Karpas-422 (cell line): ENCODE measurements at regions not wholly inside any gene's neighbourhood (a gene's known extent, or its start where the extent isn't known, plus 50 kb on each side); places are given as distances from the start of the nearest gene placed in this dataset.

Source experiments
- DNase-seq: peaks from one replicate; pipeline ENCODE4 v3.0.0-alpha.2; 2015
- H2AFZ ChIP-seq: fragments of 200-600 bp; sonication (generic); 2 replicates; pipeline ENCODE4 v1.6.1; 2014; ENCODE audit warnings: antibody characterized with exemption, low read length, mixed read lengths
- H3K27ac ChIP-seq: fragments of 200-600 bp; sonication (generic); 2 replicates; pipeline ENCODE4 v1.5.1; 2014; ENCODE audit warnings: mild to moderate bottlenecking, low read length, moderate library complexity
- H3K27me3 ChIP-seq: fragments of 200-600 bp; sonication (generic); 2 replicates; pipeline ENCODE4 v1.6.1; 2014; ENCODE audit warnings: low read length, mixed read lengths
- H3K36me3 ChIP-seq: fragments of 200-600 bp; sonication (generic); 2 replicates; pipeline ENCODE4 v1.6.1; 2014; ENCODE audit warnings: low read length, mixed read lengths; ENCODE audit not compliant: insufficient read depth
- H3K4me1 ChIP-seq: fragments of 200-600 bp; sonication (generic); 2 replicates; pipeline ENCODE4 v1.6.1; 2014; ENCODE audit warnings: mild to moderate bottlenecking, low read length, mixed read lengths
- H3K4me2 ChIP-seq: fragments of 200-600 bp; sonication (generic); 2 replicates; pipeline ENCODE4 v1.6.1; 2014; ENCODE audit warnings: low read length, low read depth, mild to moderate bottlenecking; ENCODE audit not compliant: poor library complexity, severe bottlenecking
- H3K4me3 ChIP-seq: fragments of 200-600 bp; sonication (generic); 2 replicates; pipeline ENCODE4 v1.5.1; 2014; ENCODE audit warnings: mild to moderate bottlenecking, antibody characterized with exemption, low read length, mixed read lengths
- H3K79me2 ChIP-seq: fragments of 200-600 bp; sonication (generic); 2 replicates; pipeline ENCODE4 v1.6.1; 2014; ENCODE audit warnings: mild to moderate bottlenecking, low read length, mixed read lengths
- H3K9ac ChIP-seq: fragments of 200-600 bp; sonication (generic); 2 replicates; pipeline ENCODE4 v1.6.0; 2014; ENCODE audit warnings: low read length
- H3K9me2 ChIP-seq: fragments of 200-600 bp; sonication (generic), shearing (Covaris generic); replicated peaks from 2 replicates; pipeline ENCODE4 v1.6.0; 2014; ENCODE audit warnings: mild to moderate bottlenecking, low read length, moderate library complexity; ENCODE audit not compliant: insufficient read depth
- H3K9me3 ChIP-seq: fragments of 300-700, 200-600 bp; sonication (generic); 2 replicates; pipeline ENCODE4 v1.6.1; 2014; ENCODE audit warnings: low read length, mixed read lengths
- H4K20me1 ChIP-seq: fragments of 200-600 bp; sonication (generic); 2 replicates; pipeline ENCODE4 v1.6.1; 2014; ENCODE audit warnings: mild to moderate bottlenecking, antibody characterized with exemption, low read length, low read depth; ENCODE audit not compliant: insufficient read depth

DNA sequence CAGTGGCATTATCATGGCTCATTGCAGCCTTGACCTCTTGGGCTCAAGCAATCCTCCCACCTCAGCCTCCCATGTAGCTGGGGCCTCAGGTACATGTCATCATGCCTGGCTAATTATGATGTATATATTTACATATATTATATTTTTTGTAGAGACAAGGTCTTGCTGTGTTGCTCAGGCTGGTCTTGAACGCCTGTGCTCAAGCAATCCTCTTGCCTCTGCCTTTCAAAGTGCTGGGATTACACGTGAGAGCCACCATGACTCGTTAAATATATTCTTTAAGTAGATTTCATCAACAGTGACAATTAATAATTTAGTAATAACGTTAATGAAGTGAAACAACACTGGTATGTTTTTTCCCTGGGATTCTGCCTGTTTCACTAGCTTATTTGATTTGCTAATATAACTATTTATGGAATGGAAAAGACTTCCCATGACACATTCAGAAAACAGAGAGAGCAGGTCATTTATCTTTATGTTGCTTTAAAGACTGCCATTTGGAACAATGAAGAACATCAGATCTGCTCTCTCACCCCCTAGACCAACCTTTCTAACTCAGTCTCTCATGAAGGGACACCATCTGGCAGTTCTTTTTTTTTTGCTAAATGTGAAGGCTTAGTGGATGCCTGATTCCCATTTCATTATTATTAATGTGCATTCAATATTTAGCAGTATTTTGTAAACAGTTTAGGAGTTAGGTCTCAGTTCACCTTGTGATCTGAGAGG, 295.6 kb downstream of the KIF4B start:
- no peak for DNase-seq
- Histone ChIP-seq H3K36me3 (no peaks in the 10 kb centered on the region), H3K9me3 (no peaks in the 10 kb centered on the region), H3K4me1 (no peaks in the 10 kb centered on the region), H3K9me2 (no peaks in the 10 kb centered on the region; the same call in 1 of the 2 replicates), H3K27ac (no peak overlapping the region), H3K79me2 (no peaks in the 10 kb centered on the region), H3K9ac (no peak overlapping the region), H3K27me3 (no peaks in the 10 kb centered on the region), H3K4me3 (no peak overlapping the region), H4K20me1 (no peaks in the 10 kb centered on the region), H2AFZ (no peak overlapping the region), H3K4me2 (no peak overlapping the region)

DNA sequence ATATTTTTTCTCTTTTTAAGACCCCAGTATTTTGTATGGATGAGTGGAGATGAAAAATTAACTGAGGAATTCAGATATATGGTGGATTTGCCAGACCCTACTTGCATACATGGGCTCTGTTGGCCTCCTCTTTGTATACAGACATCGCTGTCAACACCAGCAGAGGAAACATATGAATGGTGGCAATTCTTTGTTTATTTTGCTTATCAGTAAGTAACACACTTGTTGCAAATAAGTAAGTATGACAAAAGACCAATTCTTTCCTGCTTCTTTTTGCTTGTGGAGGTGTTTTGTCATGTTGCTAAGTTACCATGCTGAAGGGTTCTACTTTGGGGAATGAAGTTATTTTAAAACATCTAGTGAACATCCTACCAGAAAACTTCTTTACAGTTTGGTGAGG, 298.2 kb downstream of the KIF4B start:
- Histone ChIP-seq H3K27ac (no peak overlapping the region), H3K4me3 (no peak overlapping the region), H3K36me3 (no peaks in the 10 kb centered on the region), H3K9me2 (no peaks in the 10 kb centered on the region; the same call in 1 of the 2 replicates), H3K79me2 (no peaks in the 10 kb centered on the region), H4K20me1 (no peaks in the 10 kb centered on the region), H3K4me1 (no peaks in the 10 kb centered on the region), H3K9me3 (no peaks in the 10 kb centered on the region), H2AFZ (no peak overlapping the region), H3K4me2 (no peak overlapping the region), H3K9ac (no peak overlapping the region), H3K27me3 (no peaks in the 10 kb centered on the region)
- no peak for DNase-seq

DNA sequence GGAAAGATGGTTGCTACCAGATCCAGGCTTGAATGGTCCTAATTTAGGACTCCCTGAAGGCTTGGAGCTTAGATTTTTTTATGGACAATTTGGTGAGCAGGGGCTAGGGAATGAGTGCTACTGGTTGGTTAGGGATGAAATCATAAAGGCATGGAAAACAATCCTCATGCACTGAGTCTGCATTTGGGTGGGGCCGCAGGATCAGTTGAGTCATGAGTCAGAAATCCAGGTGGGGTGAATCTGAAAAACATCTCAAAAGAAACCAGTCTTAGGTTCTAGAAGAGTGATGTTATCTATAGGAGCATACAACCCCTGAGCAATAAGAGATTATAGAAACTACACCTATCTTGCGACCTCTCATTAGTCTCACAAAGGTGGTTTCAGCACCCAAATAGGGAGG, 300.0 kb downstream of the KIF4B start:
- Histone ChIP-seq H3K9me2 (no peaks in the 10 kb centered on the region; the same call in 1 of the 2 replicates), H3K27me3 (no peaks in the 10 kb centered on the region), H3K4me1 (no peaks in the 10 kb centered on the region), H2AFZ (no peak overlapping the region), H3K9me3 (no peaks in the 10 kb centered on the region), H3K27ac (no peak overlapping the region), H3K9ac (no peak overlapping the region), H4K20me1 (no peaks in the 10 kb centered on the region), H3K4me3 (no peak overlapping the region), H3K36me3 (no peaks in the 10 kb centered on the region), H3K79me2 (no peaks in the 10 kb centered on the region), H3K4me2 (no peak overlapping the region)
- no peak for DNase-seq

DNA sequence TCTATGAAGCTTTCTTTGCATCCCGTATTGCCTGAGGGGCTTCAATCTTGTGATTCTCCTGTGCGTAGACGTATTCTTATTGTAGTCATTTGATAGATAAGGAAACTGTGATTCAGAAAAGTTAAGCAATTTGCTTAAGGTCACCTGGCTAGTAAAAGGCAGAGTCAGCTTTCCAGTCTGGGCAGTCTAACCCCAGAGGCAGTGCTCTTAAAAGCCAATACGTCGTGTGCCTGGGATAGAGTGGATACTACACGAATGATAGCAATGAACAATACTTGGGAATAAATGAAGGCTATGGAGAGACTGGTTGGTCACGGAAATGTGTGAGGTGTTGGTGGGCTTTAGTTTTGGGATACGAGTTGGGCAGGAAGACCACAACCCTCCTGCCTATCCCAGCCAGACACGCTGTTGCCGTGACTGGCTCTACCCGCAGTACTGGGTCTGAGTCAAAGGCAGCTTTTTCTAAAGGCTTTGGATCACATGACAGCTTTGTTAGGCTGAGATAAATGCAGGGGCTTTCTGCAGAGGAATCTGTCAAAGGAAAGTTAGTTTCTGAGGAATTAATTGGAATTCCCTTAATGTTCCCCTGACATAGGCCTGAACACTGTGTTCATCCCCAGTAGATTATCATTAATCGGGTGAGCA, 302.6 kb downstream of the KIF4B start:
- no peaks in the 10 kb centered on the region for H3K27me3 ChIP-seq
- no peak for DNase-seq
- H3K4me1 ChIP-seq = no peaks in the 10 kb centered on the region
- H3K9me3 ChIP-seq = no peaks in the 10 kb centered on the region
- no peak overlapping the region for H3K4me2 ChIP-seq
- H3K36me3 ChIP-seq = no peaks in the 10 kb centered on the region
- no peak overlapping the region for H3K4me3 ChIP-seq
- H3K9ac ChIP-seq = no peak overlapping the region
- H3K27ac ChIP-seq = no peak overlapping the region
- no peaks in the 10 kb centered on the region for H4K20me1 ChIP-seq
- H3K79me2 ChIP-seq = no peaks in the 10 kb centered on the region
- H3K9me2 ChIP-seq = no peaks in the 10 kb centered on the region
- no peak overlapping the region for H2AFZ ChIP-seq

DNA sequence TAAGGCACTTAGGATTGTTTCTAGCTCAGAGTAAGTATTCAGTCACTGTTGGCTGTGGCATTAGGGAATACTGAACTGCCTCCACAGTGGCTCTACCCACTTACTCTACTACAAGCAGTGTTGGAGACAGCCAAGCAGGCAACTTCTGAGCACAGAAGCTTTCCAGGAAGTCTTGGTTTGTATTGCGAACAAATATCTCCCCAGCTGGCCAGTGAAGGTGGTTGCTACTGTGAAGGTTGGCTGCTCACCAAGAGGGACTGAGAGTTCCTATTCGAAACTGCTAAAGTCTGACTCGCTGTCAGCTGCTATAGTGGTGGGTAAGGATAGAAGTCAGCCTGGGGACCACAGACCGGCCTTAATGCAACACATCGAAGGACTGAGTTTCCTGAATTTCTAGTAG, 319.1 kb downstream of the KIF4B start:
- no peaks in the 10 kb centered on the region for H3K79me2 ChIP-seq
- H3K4me1 ChIP-seq = no peaks in the 10 kb centered on the region
- H2AFZ ChIP-seq = no peak overlapping the region
- H3K9me3 ChIP-seq = no peaks in the 10 kb centered on the region
- no peaks in the 10 kb centered on the region for H4K20me1 ChIP-seq
- no peaks in the 10 kb centered on the region for H3K27me3 ChIP-seq
- H3K9me2 ChIP-seq = no peaks in the 10 kb centered on the region
- H3K4me3 ChIP-seq = no peak overlapping the region
- H3K27ac ChIP-seq = no peak overlapping the region
- H3K9ac ChIP-seq = no peak overlapping the region
- H3K4me2 ChIP-seq = no peak overlapping the region
- no peak for DNase-seq
- no peaks in the 10 kb centered on the region for H3K36me3 ChIP-seq

DNA sequence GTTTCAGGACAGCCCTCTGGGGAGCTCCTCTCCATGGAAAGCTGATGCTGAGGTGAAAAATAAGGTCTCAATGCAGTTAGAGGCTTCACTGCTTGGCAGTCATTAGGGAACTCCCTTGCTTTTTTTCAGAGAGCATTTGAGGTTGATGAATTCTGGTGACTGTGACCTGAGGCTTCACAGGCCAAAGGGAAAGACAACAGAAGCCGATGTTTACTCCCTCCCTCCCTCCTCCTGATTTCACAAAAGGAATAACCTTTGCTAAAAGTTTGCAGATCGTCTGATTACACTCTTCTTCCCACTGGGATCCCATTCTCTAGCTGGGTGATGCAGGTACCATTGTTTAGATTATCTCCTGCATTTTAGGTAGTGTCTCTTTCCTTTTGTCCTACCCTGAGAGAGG, 329.4 kb downstream of the KIF4B start:
- no peak overlapping the region for H3K9ac ChIP-seq
- H3K4me3 ChIP-seq = no peak overlapping the region
- H3K4me2 ChIP-seq = no peak overlapping the region
- DNase-seq = no peak
- H3K27me3 ChIP-seq = no peaks in the 10 kb centered on the region
- no peaks in the 10 kb centered on the region for H3K79me2 ChIP-seq
- no peaks in the 10 kb centered on the region; the same call in 1 of the 2 replicates for H3K9me3 ChIP-seq
- 0 out of 2 replicates have a peak, but pooled peaks cover 2% of the 10 kb centered on the region for H3K9me2 ChIP-seq
- no peaks in the 10 kb centered on the region for H4K20me1 ChIP-seq
- peaks cover 9% of the 10 kb centered on the region for H3K4me1 ChIP-seq
- no peak overlapping the region for H3K27ac ChIP-seq
- no peak overlapping the region for H2AFZ ChIP-seq
- no peaks in the 10 kb centered on the region for H3K36me3 ChIP-seq

DNA sequence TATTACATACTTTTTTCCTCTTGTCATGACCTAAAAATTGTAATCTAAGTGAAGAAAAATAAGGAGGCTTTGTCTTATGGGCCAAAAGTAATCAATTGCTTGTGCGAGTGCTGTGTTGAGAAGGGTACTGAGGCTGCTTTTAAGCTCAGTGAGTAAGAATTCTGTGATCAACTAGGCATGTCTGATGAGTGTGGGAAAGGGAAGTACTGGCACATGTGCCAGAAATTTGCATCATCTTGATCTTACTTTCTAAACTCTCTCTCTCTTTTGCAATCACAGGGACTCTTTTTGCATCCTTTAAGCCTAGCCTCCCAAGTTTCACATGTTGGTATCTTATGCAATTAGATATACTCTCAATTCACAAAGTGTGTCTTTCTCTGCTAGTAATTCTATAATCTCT, 329.9 kb downstream of the KIF4B start:
- Histone ChIP-seq H3K27me3 (no peaks in the 10 kb centered on the region), H3K27ac (no peak overlapping the region), H3K9me2 (0 out of 2 replicates have a peak, but pooled peaks cover 2% of the 10 kb centered on the region), H3K79me2 (no peaks in the 10 kb centered on the region), H3K36me3 (no peaks in the 10 kb centered on the region), H4K20me1 (no peaks in the 10 kb centered on the region), H2AFZ (no peak overlapping the region), H3K4me3 (no peak overlapping the region), H3K4me2 (no peak overlapping the region), H3K9ac (no peak overlapping the region), H3K4me1 (peaks cover 9% of the 10 kb centered on the region), H3K9me3 (no peaks in the 10 kb centered on the region; the same call in 1 of the 2 replicates)
- peak; percentile 44 for DNase-seq

DNA sequence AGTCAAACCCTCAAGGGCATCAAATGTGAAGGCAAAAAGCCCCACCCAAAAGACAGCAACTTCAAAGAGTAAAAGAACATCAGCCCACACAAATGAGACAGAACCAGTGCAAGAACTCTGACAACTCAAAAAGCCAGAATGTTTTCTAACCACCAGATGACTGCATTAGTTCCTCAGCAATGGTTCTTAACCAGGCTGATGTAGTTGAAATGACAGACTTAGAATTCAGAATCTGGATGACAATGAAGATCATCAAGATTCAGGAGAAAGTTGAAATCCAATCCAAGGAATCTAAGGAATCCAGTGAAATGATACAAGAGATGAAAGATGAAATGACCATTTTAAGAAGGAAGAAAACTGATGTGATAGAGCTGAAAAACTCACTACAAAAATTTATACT, 339.7 kb downstream of the KIF4B start:
- H3K4me3 ChIP-seq = no peak overlapping the region
- H3K36me3 ChIP-seq = no peaks in the 10 kb centered on the region
- H3K4me2 ChIP-seq = no peak overlapping the region
- no peak overlapping the region for H2AFZ ChIP-seq
- no peak overlapping the region for H3K27ac ChIP-seq
- H3K9me3 ChIP-seq = peaks cover 11% of the 10 kb centered on the region
- H3K4me1 ChIP-seq = no peaks in the 10 kb centered on the region
- no peaks in the 10 kb centered on the region for H3K9me2 ChIP-seq
- no peaks in the 10 kb centered on the region for H4K20me1 ChIP-seq
- no peak overlapping the region for H3K9ac ChIP-seq
- DNase-seq = no peak
- no peaks in the 10 kb centered on the region for H3K27me3 ChIP-seq
- no peaks in the 10 kb centered on the region for H3K79me2 ChIP-seq
